ENCODE measurements at regions not wholly inside any gene's neighbourhood (a gene's known extent, or its start where the extent isn't known, plus 50 kb on each side); places are given as distances from the start of the nearest gene placed in this dataset.

DNA sequence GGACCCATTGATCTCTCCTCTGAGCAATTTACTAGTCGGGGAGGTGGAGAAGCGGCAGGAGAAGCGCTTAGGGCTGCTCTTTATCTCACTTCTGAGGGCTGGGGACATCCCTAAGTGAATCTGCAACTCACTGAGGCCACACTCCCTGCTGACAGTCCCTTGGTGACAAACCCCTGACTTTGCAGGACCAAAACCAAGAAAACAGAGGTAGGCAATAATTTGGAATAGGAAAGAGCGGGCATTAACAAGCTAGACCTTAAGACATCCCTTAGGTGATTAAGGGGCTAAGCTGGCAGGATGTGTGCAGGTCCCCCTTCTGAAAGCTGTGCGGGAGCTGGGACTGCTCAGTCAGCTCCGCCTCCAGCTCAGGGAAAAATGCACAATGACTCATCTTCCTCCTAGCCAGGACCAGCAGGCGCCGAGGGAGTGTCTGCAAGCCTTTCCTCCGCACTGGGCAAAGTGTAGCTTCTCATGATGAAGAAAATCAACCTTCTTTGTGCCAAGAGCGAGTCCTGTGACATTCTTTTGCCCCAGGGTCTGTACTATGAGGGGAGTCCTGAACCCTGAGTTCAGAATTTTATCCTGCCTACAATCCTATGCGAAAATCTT, 63.3 kb downstream of the BOD1L2 start:
- H3K4me1 Mint-ChIP-seq (ENCODE audit: unreplicated experiment), result peaks cover 20% of the 10 kb centered on the region
- no peak for TF ChIP-seq CTCF (IDR thresholded peaks at IDR 0.05; ENCODE audit: unreplicated experiment)
- DNase-seq (ENCODE audit: low spot score), result peak; percentile 43
- H3K27ac Mint-ChIP-seq (ENCODE audit: unreplicated experiment), result no peak overlapping the region
- H3K9me3 Mint-ChIP-seq (ENCODE audit: unreplicated experiment), result no peaks in the 10 kb centered on the region
- H3K36me3 Mint-ChIP-seq (ENCODE audit: low read depth, unreplicated experiment), result no peaks in the 10 kb centered on the region
- H3K27me3 Mint-ChIP-seq (ENCODE audit: unreplicated experiment), result no peaks in the 10 kb centered on the region
- H3K4me3 Mint-ChIP-seq (ENCODE audit: unreplicated experiment), result peak overlapping the region; percentile 12

GRCh38 chr18:57210716-57211411, 64.0 kb downstream of the BOD1L2 start:
- peaks cover 20% of the 10 kb centered on the region for H3K4me1 Mint-ChIP-seq (ENCODE audit: unreplicated experiment)
- H3K9me3 Mint-ChIP-seq (ENCODE audit: unreplicated experiment), result no peaks in the 10 kb centered on the region
- no peaks in the 10 kb centered on the region for H3K27me3 Mint-ChIP-seq (ENCODE audit: unreplicated experiment)
- H3K4me3 Mint-ChIP-seq (ENCODE audit: unreplicated experiment), result no peak overlapping the region
- no peak overlapping the region for H3K27ac Mint-ChIP-seq (ENCODE audit: unreplicated experiment)
- H3K36me3 Mint-ChIP-seq (ENCODE audit: low read depth, unreplicated experiment), result no peaks in the 10 kb centered on the region
- no peak for DNase-seq (ENCODE audit: low spot score)
- no peak for TF ChIP-seq CTCF (IDR thresholded peaks at IDR 0.05; ENCODE audit: unreplicated experiment)

- no peaks in the 10 kb centered on the region for H3K27me3 Mint-ChIP-seq (ENCODE audit: unreplicated experiment)
- H3K9me3 Mint-ChIP-seq (ENCODE audit: unreplicated experiment), result no peaks in the 10 kb centered on the region
- H3K27ac Mint-ChIP-seq (ENCODE audit: unreplicated experiment), result no peak overlapping the region
- no peaks in the 10 kb centered on the region for H3K36me3 Mint-ChIP-seq (ENCODE audit: low read depth, unreplicated experiment)
- TF ChIP-seq CTCF (IDR thresholded peaks at IDR 0.05; ENCODE audit: unreplicated experiment), result no peak
- H3K4me3 Mint-ChIP-seq (ENCODE audit: unreplicated experiment), result no peak overlapping the region
- no peak for DNase-seq (ENCODE audit: low spot score)
- H3K4me1 Mint-ChIP-seq (ENCODE audit: unreplicated experiment), result peaks cover 20% of the 10 kb centered on the region
Observed at GRCh38 chr18:57211412-57211750, 64.5 kb downstream of the BOD1L2 start.

GRCh38 chr18:57211776-57212175, 64.9 kb downstream of the BOD1L2 start:
- Mint-ChIP-seq H3K27me3 (ENCODE audit: unreplicated experiment) (no peaks in the 10 kb centered on the region), H3K4me3 (ENCODE audit: unreplicated experiment) (no peak overlapping the region), H3K36me3 (ENCODE audit: low read depth, unreplicated experiment) (no peaks in the 10 kb centered on the region), H3K4me1 (ENCODE audit: unreplicated experiment) (peaks cover 20% of the 10 kb centered on the region), H3K9me3 (ENCODE audit: unreplicated experiment) (no peaks in the 10 kb centered on the region), H3K27ac (ENCODE audit: unreplicated experiment) (no peak overlapping the region)
- DNase-seq (ENCODE audit: low spot score), result no peak
- TF ChIP-seq CTCF (IDR thresholded peaks at IDR 0.05; ENCODE audit: unreplicated experiment), result no peak

DNA sequence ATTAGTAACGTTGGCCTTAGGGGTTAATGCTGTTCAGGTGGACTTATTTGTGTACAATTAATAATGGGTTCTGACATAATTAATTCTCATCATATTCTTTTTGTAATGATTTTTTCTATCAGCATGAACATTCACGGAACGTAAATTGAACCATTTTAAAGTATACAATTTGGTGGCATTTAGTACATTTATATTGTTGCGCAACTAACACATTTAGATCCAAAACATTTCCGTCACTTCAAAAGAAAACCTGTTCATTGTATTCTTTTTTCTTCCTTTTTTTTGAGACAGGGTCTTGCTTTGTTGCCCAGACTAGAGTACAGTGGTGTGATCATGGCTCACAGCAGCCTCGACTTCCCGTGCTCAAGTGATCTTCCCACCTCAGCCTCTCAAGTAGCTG, 65.8 kb downstream of the BOD1L2 start:
- Mint-ChIP-seq H3K4me1 (ENCODE audit: unreplicated experiment) (peaks cover 16% of the 10 kb centered on the region), H3K27me3 (ENCODE audit: unreplicated experiment) (no peaks in the 10 kb centered on the region), H3K27ac (ENCODE audit: unreplicated experiment) (no peak overlapping the region), H3K9me3 (ENCODE audit: unreplicated experiment) (no peaks in the 10 kb centered on the region), H3K36me3 (ENCODE audit: low read depth, unreplicated experiment) (no peaks in the 10 kb centered on the region), H3K4me3 (ENCODE audit: unreplicated experiment) (no peak overlapping the region)
- no peak for DNase-seq (ENCODE audit: low spot score)
- no peak for TF ChIP-seq CTCF (IDR thresholded peaks at IDR 0.05; ENCODE audit: unreplicated experiment)
